Esophagus muscularis mucosa (tissue), 4 donors: ENCODE measurements at regions not wholly inside any gene's neighbourhood (a gene's known extent, or its start where the extent isn't known, plus 50 kb on each side); places are given as distances from the start of the nearest gene placed in this dataset.
"Not testable (repeated sequence)": the region's sequence is repeated elsewhere in the genome, so short reads cannot be mapped to it uniquely, and the experiment has no call there.

Source experiments
- CTCF ChIP-seq, 3 experiments: fragments of 200-600 bp in 2 of 3; fragments of 450-650 bp in 1 of 3; sonication (generic) in 2 of 3; IDR thresholded peaks; one replicate each; pipeline ENCODE4 v1.5.1; 2017 to 2019; ENCODE audit warnings: antibody characterized with exemption in 3 of 3, mild to moderate bottlenecking in 2 of 3, moderate library complexity in 1 of 3
- EP300 ChIP-seq: sonication (generic); formaldehyde crosslinking; IDR thresholded peaks from one replicate; pipeline ENCODE4 v1.6.1; 2017; ENCODE audit warnings: antibody characterized with exemption
- POLR2A ChIP-seq: fragments of 450-650 bp; IDR thresholded peaks from one replicate; pipeline ENCODE4 v1.6.1; 2017; ENCODE audit warnings: antibody characterized with exemption, moderate library complexity, mild to moderate bottlenecking, low read depth

GRCh38 chr2:131728451-131728850 lies 200.8 kb downstream of the CCDC74A start:
- TF ChIP-seq POLR2A; EP300; CTCF (IDR thresholded peaks at IDR 0.05): not testable (repeated sequence)
